ENCODE measurements at regions not wholly inside any gene's neighbourhood (a gene's known extent, or its start where the extent isn't known, plus 50 kb on each side); places are given as distances from the start of the nearest gene placed in this dataset.

- peaks cover 11% of the 10 kb centered on the region for H3K23me2 ChIP-seq (ENCODE audit: low read depth, low read length)
- no peaks in the 10 kb centered on the region for H3K79me2 ChIP-seq (ENCODE audit: control insufficient read depth in 1 of 2, insufficient read depth in 2 of 2, low read length in 2 of 2)
- H3K4me1 ChIP-seq (replicated peaks in 1 of 4; ENCODE audit: control insufficient read depth in 3 of 4, insufficient read depth in 4 of 4, low read length in 3 of 4), result peaks cover 0 to 4% (median 2%) of the 10 kb centered on the region in 4 experiments; a peak in 3 of 7 replicates
- H3K23ac ChIP-seq (ENCODE audit: insufficient read length), result no peak overlapping the region
- H3K18ac ChIP-seq (ENCODE audit: extremely low read depth, low read length), result no peak overlapping the region
- no peak overlapping the region for H3K4me3 ChIP-seq (ENCODE audit: extremely low read depth in 1 of 4, insufficient read depth in 2 of 4, low read depth in 3 of 4, low read length in 4 of 4)
- H2BK12ac ChIP-seq (ENCODE audit: low read depth, low read length), result peak overlapping the region; percentile 65; the same call in 1 of the 2 replicates
- no peak overlapping the region for H2BK20ac ChIP-seq (ENCODE audit: low read length)
- DNase-seq (ENCODE audit: low read depth in 1 of 2, low spot score in 2 of 2), result no peak
- H3K27me3 ChIP-seq (replicated peaks in 1 of 4; ENCODE audit: control insufficient read depth in 3 of 4, extremely low read depth in 1 of 4, insufficient read depth in 3 of 4, low read length in 3 of 4), result peaks cover 0 to 12% (median 6%) of the 10 kb centered on the region in 4 experiments; a peak in 3 of 7 replicates
- no peaks in the 10 kb centered on the region for H3K79me1 ChIP-seq (ENCODE audit: low read depth, low read length)
- H3K36me3 ChIP-seq (ENCODE audit: control insufficient read depth in 2 of 4, insufficient read depth in 4 of 4, low read length in 3 of 4), result no peaks in the 10 kb centered on the region
- no peak overlapping the region for H3K4me2 ChIP-seq (ENCODE audit: insufficient read depth in 1 of 2, low read depth in 2 of 2, low read length in 2 of 2)
- H3K9me3 ChIP-seq (ENCODE audit: insufficient read depth in 2 of 2, low read depth in 1 of 2, low read length in 1 of 2), result no peaks in the 10 kb centered on the region
- no peak overlapping the region for H2AFZ ChIP-seq (ENCODE audit: low read length)
- H3K9ac ChIP-seq (replicated peaks in 1 of 4; ENCODE audit: extremely low read depth in 1 of 4, low read depth in 3 of 4, low read length in 3 of 4), result no peak overlapping the region
- H4K5ac ChIP-seq (ENCODE audit: insufficient read length, low read depth, low read length), result no peak overlapping the region
- H3K4ac ChIP-seq (replicated peaks; ENCODE audit: insufficient read length, low read depth, low read length), result no peak overlapping the region
- ChIA-PET CTCF (ENCODE audit: partially characterized antibody) (interaction anchor here (0.6 to 1.4 kb wide), 3 partner anchors 9 to 80 kb away, joined by 3 to 5 read pairs (median 4); no protein-coding TSS in a partner anchor), POLR2A (ENCODE audit: partially characterized antibody) (interaction anchor here (0.7 kb wide), 1 partner anchor 99 kb away, joined by 3 read pairs; no protein-coding TSS in a partner anchor)
- no peak overlapping the region for H2BK15ac ChIP-seq (ENCODE audit: low read length)
- no peak for FAIRE-seq
- no peak overlapping the region for H3K56ac ChIP-seq (replicated peaks; ENCODE audit: insufficient read length, low read depth, low read length)
- no peak overlapping the region for H3K27ac ChIP-seq (ENCODE audit: low read depth, low read length)
- H2BK5ac ChIP-seq (ENCODE audit: low read depth, low read length), result no peak overlapping the region
- H4K91ac ChIP-seq (replicated peaks; ENCODE audit: insufficient read length, low read length), result no peak overlapping the region
- no peak overlapping the region for H2AK5ac ChIP-seq (ENCODE audit: low read depth, low read length)
- H2BK120ac ChIP-seq (replicated peaks; ENCODE audit: low read depth, low read length), result no peak overlapping the region
- H4K8ac ChIP-seq (ENCODE audit: extremely low read depth, insufficient read depth, low read length), result no peak overlapping the region
- WGBS, 2 experiments (ENCODE audit: extremely low coverage in 1 of 2, insufficient coverage in 1 of 2, insufficient read length in 1 of 2, insufficient replicate concordance in 2 of 2, low coverage in 1 of 2, low lambda C conversion rate in 2 of 2, missing lambda C conversion rate in 1 of 2), result 89% methylated on average over 3 of the region's 3 CpGs; no CpG with 5 or more reads in 1 of the 2 experiments
- no peaks in the 10 kb centered on the region for H4K20me1 ChIP-seq (replicated peaks in 1 of 2; ENCODE audit: control insufficient read depth in 1 of 2, insufficient read depth in 2 of 2, low read length in 2 of 2)
- H3K14ac ChIP-seq (ENCODE audit: insufficient read length), result no peak overlapping the region
- TF ChIP-seq NRF1 (IDR thresholded peaks at IDR 0.05; ENCODE audit: low read depth, low read length) (no peak), RNF2 (IDR thresholded peaks at IDR 0.05; ENCODE audit: borderline replicate concordance, low read depth, low read length, missing control alignments, poor library complexity, severe bottlenecking) (no peak), PHF8 (conservative IDR thresholded peaks at IDR 0.05; ENCODE audit: low read depth, low read length) (no peak), RBBP5 (IDR thresholded peaks at IDR 0.05; ENCODE audit: borderline replicate concordance, low read depth, low read length) (no peak), CHD1 (IDR thresholded peaks at IDR 0.05; ENCODE audit: low read depth, low read length) (no peak), MAX (IDR thresholded peaks at IDR 0.05) (no peak), KDM5A (IDR thresholded peaks at IDR 0.05; ENCODE audit: low read length) (no peak), HDAC2 (IDR thresholded peaks at IDR 0.05; ENCODE audit: borderline replicate concordance in 1 of 2, low read depth in 2 of 2, low read length in 2 of 2) (no peak)
Observed at GRCh38 chr2:64748147-64748546, 94.4 kb upstream of the SERTAD2 start.

All from H1 (cell line).